ENCODE measurements at regions not wholly inside any gene's neighbourhood (a gene's known extent, or its start where the extent isn't known, plus 50 kb on each side); places are given as distances from the start of the nearest gene placed in this dataset.

DNA sequence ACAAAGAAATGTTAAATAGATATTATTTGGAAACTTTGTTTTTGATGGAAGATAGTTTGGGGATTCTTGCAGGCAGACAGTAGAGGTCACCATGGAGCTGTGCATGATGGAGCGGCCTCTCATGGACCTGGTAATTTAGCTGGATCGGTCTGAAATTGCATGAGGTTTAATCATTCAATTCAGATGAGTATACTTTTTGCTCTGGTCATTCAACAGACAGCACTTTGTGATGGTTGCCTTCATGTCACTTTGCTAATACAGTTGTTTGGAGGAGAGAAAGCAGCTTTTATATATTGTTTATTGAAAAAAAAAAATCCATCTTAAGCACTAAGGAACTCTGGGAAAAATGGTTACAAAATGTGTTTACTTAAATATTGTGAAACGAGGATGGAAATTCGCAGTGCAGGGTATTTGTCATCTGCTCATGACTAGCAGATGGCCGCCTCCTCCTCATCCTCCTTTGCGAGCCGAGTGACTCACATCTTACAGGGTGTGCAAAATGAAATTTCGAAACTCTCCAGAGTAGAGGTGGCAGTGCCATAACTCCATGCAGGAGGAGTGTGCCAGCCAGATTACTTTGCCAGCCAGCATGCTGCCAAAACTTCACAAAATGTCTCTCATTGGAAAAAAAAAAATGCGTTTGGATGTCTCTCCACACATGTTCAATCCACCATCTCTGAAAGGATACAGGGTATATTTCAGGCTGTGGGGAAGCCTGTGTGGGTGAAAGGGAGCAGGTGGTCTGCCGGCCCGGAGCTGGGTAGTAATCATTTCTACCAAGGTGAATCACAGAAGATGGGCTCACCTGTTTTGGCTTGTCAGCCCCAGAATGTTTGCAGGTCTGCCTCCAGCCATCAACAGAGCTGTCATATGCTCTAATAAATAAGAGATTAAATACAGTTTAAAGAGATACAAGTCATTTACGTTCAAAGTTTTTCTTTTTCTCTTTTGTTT, 314.9 kb upstream of the DIPK2B start:
- TF ChIP-seq, protein P1, sequence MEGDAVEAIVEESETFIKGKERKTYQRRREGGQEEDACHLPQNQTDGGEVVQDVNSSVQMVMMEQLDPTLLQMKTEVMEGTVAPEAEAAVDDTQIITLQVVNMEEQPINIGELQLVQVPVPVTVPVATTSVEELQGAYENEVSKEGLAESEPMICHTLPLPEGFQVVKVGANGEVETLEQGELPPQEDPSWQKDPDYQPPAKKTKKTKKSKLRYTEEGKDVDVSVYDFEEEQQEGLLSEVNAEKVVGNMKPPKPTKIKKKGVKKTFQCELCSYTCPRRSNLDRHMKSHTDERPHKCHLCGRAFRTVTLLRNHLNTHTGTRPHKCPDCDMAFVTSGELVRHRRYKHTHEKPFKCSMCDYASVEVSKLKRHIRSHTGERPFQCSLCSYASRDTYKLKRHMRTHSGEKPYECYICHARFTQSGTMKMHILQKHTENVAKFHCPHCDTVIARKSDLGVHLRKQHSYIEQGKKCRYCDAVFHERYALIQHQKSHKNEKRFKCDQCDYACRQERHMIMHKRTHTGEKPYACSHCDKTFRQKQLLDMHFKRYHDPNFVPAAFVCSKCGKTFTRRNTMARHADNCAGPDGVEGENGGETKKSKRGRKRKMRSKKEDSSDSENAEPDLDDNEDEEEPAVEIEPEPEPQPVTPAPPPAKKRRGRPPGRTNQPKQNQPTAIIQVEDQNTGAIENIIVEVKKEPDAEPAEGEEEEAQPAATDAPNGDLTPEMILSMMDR (IDR thresholded peaks at IDR 0.05; ENCODE audit: low read length), result peak; percentile 27; the same call in 1 of the 2 replicates
- no peak for TF ChIP-seq EZH2 (IDR thresholded peaks at IDR 0.05; ENCODE audit: borderline replicate concordance, low read length)

All from OCI-LY1 (cell line).